GM06990 (cell line): ENCODE measurements at regions not wholly inside any gene's neighbourhood (a gene's known extent, or its start where the extent isn't known, plus 50 kb on each side); places are given as distances from the start of the nearest gene placed in this dataset.

Experiments
- DNase-seq: peaks from one replicate; pipeline ENCODE4 v3.0.0-alpha.2; 2011; ENCODE audit not compliant: insufficient read length; ENCODE audit errors: extremely low read depth
- H3K27me3 ChIP-seq: replicated peaks from 2 replicates; pipeline ENCODE4 v1.6.0; 2011; ENCODE audit warnings: low read length; ENCODE audit not compliant: control insufficient read depth, insufficient read depth
- H3K36me3 ChIP-seq: 2 replicates; pipeline ENCODE4 v1.5.1; 2011; ENCODE audit warnings: low read length; ENCODE audit not compliant: control insufficient read depth, insufficient read depth
- H3K4me3 ChIP-seq: replicated peaks from 2 replicates; pipeline ENCODE4 v1.5.1; 2011; ENCODE audit warnings: low read depth, mild to moderate bottlenecking, control low read depth, low read length
- TF ChIP-seq, protein P1 (sequence below): IDR thresholded peaks from 2 replicates; pipeline ENCODE4 v1.5.1; 2011; ENCODE audit warnings: low read length, control low read depth, mild to moderate bottlenecking, inconsistent platforms; ENCODE audit not compliant: insufficient read depth, poor library complexity, severe bottlenecking

DNA sequence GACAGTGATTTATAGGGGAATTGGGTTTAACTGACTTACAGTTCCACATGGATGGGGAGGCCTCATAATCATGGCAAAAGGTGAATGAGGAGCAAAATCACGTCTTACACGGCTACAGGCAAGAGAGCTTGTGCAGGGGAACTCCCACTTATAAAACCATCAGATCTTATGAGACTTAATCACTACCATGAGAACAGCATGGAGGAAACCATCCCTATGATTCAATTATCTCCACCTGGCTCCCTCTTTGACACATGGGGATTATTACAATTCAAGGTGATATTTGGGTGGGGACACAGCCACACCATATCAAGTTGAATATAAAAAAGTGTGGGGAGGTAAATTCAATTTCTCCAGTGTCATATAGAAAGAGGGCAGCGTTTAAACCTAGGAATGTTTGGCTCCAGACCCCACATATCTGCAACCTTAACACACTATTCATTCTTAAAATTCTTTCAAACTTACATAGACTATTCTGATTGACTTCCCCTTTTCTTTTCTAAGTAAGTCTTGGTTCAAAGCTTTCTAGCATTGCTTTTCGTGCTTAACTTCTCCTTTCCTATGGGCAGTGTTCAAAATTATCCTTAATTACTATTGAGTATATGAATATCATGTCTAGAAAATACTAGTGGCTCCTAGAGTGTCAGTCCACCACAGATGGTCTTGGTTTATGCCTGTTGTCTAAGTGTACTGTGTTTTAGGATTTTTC lies 446.7 kb upstream of the GBE1 start:
- Histone ChIP-seq H3K27me3 (no peaks in the 10 kb centered on the region), H3K36me3 (no peaks in the 10 kb centered on the region), H3K4me3 (no peak overlapping the region)
- DNase-seq = no peak
- TF ChIP-seq, protein P1, sequence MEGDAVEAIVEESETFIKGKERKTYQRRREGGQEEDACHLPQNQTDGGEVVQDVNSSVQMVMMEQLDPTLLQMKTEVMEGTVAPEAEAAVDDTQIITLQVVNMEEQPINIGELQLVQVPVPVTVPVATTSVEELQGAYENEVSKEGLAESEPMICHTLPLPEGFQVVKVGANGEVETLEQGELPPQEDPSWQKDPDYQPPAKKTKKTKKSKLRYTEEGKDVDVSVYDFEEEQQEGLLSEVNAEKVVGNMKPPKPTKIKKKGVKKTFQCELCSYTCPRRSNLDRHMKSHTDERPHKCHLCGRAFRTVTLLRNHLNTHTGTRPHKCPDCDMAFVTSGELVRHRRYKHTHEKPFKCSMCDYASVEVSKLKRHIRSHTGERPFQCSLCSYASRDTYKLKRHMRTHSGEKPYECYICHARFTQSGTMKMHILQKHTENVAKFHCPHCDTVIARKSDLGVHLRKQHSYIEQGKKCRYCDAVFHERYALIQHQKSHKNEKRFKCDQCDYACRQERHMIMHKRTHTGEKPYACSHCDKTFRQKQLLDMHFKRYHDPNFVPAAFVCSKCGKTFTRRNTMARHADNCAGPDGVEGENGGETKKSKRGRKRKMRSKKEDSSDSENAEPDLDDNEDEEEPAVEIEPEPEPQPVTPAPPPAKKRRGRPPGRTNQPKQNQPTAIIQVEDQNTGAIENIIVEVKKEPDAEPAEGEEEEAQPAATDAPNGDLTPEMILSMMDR = no peak

DNA sequence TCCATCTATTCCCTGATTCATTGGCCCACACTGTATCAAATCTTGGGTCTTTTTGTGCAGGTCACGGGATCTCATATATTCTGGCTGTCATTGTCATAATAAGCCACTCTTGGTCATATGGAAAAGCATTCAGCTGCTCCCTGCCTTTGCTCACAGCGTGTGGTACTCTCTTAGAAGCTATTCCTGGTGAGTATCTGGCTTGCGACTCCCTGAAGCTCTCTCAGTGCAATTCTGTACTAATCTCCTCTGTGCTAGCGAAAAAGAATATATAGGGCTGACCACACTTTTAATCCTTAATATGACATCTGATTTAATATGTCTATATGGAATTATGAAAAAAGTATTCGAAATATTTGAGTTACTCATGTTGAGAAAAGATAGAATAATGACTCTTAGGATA lies 440.8 kb upstream of the GBE1 start:
- TF ChIP-seq, protein P1 = no peak
- H3K4me3 ChIP-seq = no peak overlapping the region
- H3K27me3 ChIP-seq = no peaks in the 10 kb centered on the region
- H3K36me3 ChIP-seq = no peaks in the 10 kb centered on the region
- no peak for DNase-seq

DNA sequence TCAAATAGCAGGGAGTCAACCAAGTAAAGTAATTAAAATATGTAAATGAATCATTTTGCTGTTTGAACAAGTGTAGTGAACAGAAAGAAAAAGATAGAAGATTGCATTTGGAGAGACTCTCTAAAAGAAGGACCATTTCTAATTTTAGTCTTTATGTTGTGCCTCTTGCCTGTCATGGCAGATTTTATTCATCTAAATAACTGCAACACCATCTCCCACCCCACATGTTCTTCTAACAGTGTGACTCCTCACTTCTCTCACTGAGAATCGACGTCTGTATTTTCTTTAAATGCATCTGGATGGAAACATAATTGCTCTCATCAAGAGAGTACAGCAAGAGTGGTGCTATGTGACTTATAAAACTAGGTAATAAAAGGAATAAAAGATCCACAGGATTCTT lies 439.9 kb upstream of the GBE1 start:
- DNase-seq = no peak
- H3K36me3 ChIP-seq = no peaks in the 10 kb centered on the region
- TF ChIP-seq, protein P1 = no peak

DNA sequence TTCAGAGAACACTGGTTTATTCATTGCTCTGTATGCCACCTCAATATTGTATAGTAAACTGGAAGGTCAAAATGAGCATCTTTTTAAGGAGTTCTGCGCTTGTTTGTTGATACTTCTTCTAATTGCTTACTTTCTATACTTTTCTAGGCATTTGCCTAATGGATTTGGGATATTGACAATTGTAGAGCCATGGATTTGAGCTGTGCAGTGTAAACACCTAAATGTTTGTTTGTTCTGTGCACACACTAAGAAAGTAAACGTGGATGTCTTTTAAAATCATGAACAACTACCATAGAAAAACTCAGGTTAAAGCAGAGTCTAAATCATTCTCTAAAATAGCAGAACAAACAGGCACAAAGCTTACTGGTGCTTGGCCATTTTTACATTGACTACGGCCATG lies 436.6 kb upstream of the GBE1 start:
- Histone ChIP-seq H3K36me3 (no peaks in the 10 kb centered on the region), H3K4me3 (no peak overlapping the region), H3K27me3 (no peaks in the 10 kb centered on the region)
- no peak for DNase-seq
- TF ChIP-seq, protein P1 = no peak

More for the DNA sequence above, 439.9 kb upstream of the GBE1 start:
- no peaks in the 10 kb centered on the region for H3K27me3 ChIP-seq
- no peak overlapping the region for H3K4me3 ChIP-seq

DNA sequence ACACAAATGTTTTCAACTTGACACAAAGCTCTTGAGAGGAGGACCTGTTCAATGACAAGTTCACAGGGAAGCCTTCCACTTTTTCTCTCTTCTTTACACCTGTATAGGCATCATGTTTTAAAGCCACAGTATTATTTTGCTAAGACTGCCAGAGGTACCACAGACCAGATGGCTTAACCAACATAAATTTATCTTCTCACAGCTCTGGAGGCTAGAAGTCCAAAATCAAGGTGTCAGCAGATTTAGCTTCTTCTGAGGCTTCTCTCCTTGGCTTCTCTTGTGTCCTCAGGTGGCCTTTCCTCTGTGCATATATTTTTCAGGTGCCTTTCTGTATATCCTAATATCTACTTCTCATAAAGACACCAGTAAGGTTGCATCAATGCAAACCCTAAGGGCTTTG lies 435.2 kb upstream of the GBE1 start:
- no peaks in the 10 kb centered on the region for H3K36me3 ChIP-seq
- H3K4me3 ChIP-seq = no peak overlapping the region
- TF ChIP-seq, protein P1 = no peak
- no peaks in the 10 kb centered on the region for H3K27me3 ChIP-seq
- no peak for DNase-seq

DNA sequence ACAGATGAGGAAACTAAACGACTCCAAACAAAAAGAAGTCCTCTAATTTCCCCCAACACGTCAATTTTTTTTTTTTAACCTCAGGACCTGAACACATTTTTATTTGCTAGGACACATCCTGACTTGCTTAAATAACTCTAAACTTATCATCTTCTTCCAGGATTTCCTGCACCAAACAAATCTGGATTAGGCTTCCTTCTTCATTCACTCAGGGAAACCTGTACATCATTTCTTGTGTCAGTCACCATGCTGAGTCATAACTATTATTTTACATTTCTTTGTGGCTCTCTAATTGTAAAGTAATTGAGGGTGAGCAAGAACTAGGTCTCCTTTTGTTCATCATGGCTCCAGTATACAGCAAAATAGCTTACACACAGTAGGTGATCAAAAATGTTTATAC lies 433.4 kb upstream of the GBE1 start:
- DNase-seq = no peak
- Histone ChIP-seq H3K27me3 (no peaks in the 10 kb centered on the region), H3K36me3 (no peaks in the 10 kb centered on the region), H3K4me3 (no peak overlapping the region)
- TF ChIP-seq, protein P1 = no peak
